B cell (primary cell): ENCODE measurements at regions not wholly inside any gene's neighbourhood (a gene's known extent, or its start where the extent isn't known, plus 50 kb on each side); places are given as distances from the start of the nearest gene placed in this dataset.

Experiments used
- ATAC-seq: fragments of 200-7000 bp; cut with Tn5 transposase; one replicate; pipeline ENCODE4 v1.10.0; 2021; ENCODE audit warnings: low read depth, mild to moderate bottlenecking, moderate number of reproducible peaks, moderate library complexity
- CTCF ChIA-PET: fragments of 350-600 bp; sonication (Branson Sonifier 250); formaldehyde crosslinking; loops from one replicate; lab custom pipeline; 2021; ENCODE audit warnings: antibody characterized with exemption, inconsistent platforms; lab: Charles Lee
- POLR2A ChIA-PET: fragments of 350-600 bp; sonication (Branson Sonifier 250); formaldehyde crosslinking; loops from one replicate; lab custom pipeline; 2021; ENCODE audit warnings: antibody characterized with exemption; lab: Charles Lee
- DNase-seq: peaks from one replicate; pipeline ENCODE4 v3.0.0; 2013
- H2AFZ ChIP-seq: 2 replicates; pipeline ENCODE4 v1.6.1; 2012; ENCODE audit warnings: mild to moderate bottlenecking, low read depth, low read length; ENCODE audit not compliant: insufficient read depth, poor library complexity, severe bottlenecking
- H3K27ac ChIP-seq, 2 donors: 1 replicate in 1 of 2; 2 replicates in 1 of 2; pipeline ENCODE4 v1.5.1; 2012 to 2013; ENCODE audit warnings: low read length in 2 of 2, mild to moderate bottlenecking in 2 of 2, moderate library complexity in 1 of 2
- H3K27me3 ChIP-seq, 4 experiments: fragments of 200-600 bp in 1 of 4; sonication (generic) in 1 of 4; replicated peaks in 1 of 4; 1 replicate in 2 of 4; 2 replicates in 2 of 4; pipeline versions ENCODE4 v1.6.1 to v1.7.0; 2013 to 2016; ENCODE audit warnings: low read length in 3 of 4, mild to moderate bottlenecking in 2 of 4, mixed read lengths in 1 of 4, moderate library complexity in 1 of 4; ENCODE audit not compliant: insufficient read depth in 4 of 4, control insufficient read depth in 3 of 4; ENCODE audit errors: control extremely low read depth in 1 of 4
- H3K36me3 ChIP-seq, 2 experiments: replicated peaks in 1 of 2; 1 replicate in 1 of 2; 2 replicates in 1 of 2; pipeline versions ENCODE4 v1.6.1 to v1.7.1; 2013; ENCODE audit warnings: low read length in 1 of 2; ENCODE audit not compliant: insufficient read depth in 2 of 2, control insufficient read depth in 1 of 2; ENCODE audit errors: control extremely low read depth in 1 of 2, extremely low read depth in 1 of 2
- H3K4me1 ChIP-seq, 2 donors: fragments of 200-600 bp in 1 of 2; sonication (generic) in 1 of 2; 1 replicate in 1 of 2; 2 replicates in 1 of 2; pipeline versions ENCODE4 v1.5.1 to v1.6.1; 2013 to 2017; ENCODE audit warnings: low read length in 2 of 2; ENCODE audit not compliant: control insufficient read depth in 2 of 2, insufficient read depth in 2 of 2
- H3K4me2 ChIP-seq: replicated peaks from 2 replicates; pipeline ENCODE3; 2012; ENCODE audit warnings: mild to moderate bottlenecking, low read depth, low read length; ENCODE audit not compliant: poor library complexity, severe bottlenecking
- H3K4me3 ChIP-seq, 5 experiments: fragments of 200-600 bp in 1 of 5; sonication (generic) in 1 of 5; 1 replicate in 3 of 5; 2 replicates in 2 of 5; pipeline versions ENCODE4 v1.5.1 to v1.7.0; 2011 to 2016; ENCODE audit warnings: low read length in 4 of 5, mild to moderate bottlenecking in 4 of 5, low read depth in 2 of 5, control low read depth in 1 of 5, moderate library complexity in 1 of 5; ENCODE audit not compliant: insufficient read depth in 1 of 5; ENCODE audit errors: control extremely low read depth in 1 of 5, extremely low read depth in 1 of 5
- H3K79me2 ChIP-seq: fragments of 200-600 bp; sonication (generic); one replicate; pipeline ENCODE4 v1.6.0; 2016; ENCODE audit warnings: low read length; ENCODE audit not compliant: control insufficient read depth, insufficient read depth
- H3K9ac ChIP-seq: fragments of 200-600 bp; sonication (generic); 2 replicates; pipeline ENCODE4 v1.6.1; 2017; ENCODE audit warnings: mild to moderate bottlenecking, low read length, moderate library complexity
- H3K9me3 ChIP-seq, 3 donors: one replicate each; pipeline versions ENCODE4 v1.6.1 to v1.7.1; 2013; ENCODE audit warnings: low read length in 2 of 3; ENCODE audit not compliant: control insufficient read depth in 2 of 3, insufficient read depth in 1 of 3; ENCODE audit errors: control extremely low read depth in 1 of 3
- H4K20me1 ChIP-seq: 2 replicates; pipeline ENCODE4 v1.6.0; 2012; ENCODE audit warnings: mild to moderate bottlenecking, low read length; ENCODE audit not compliant: insufficient read depth, control insufficient read depth, poor library complexity, severe bottlenecking
- H3K27ac Mint-ChIP-seq: one replicate; pipeline ENCODE4 v1.8.0; 2021; ENCODE audit warnings: mixed read lengths
- H3K27me3 Mint-ChIP-seq: one replicate; pipeline ENCODE4 v1.8.0; 2021; ENCODE audit warnings: mixed read lengths
- H3K4me1 Mint-ChIP-seq: one replicate; pipeline ENCODE4 v1.8.0; 2021; ENCODE audit warnings: mixed read lengths
- H3K4me3 Mint-ChIP-seq: one replicate; pipeline ENCODE4 v1.8.0; 2021; ENCODE audit warnings: mixed read lengths
- H3K9me3 Mint-ChIP-seq: one replicate; pipeline ENCODE4 v1.8.0; 2022; ENCODE audit warnings: mixed read lengths; ENCODE audit not compliant: insufficient read depth
- CTCF ChIP-seq: fragments of 200-600 bp; IDR thresholded peaks from one replicate; pipeline ENCODE4 v1.8.0; 2022; ENCODE audit warnings: antibody characterized with exemption, mild to moderate bottlenecking
- EZH2 ChIP-seq: IDR thresholded peaks from 2 replicates; pipeline ENCODE4 v1.6.1; 2012; ENCODE audit warnings: borderline replicate concordance, low read depth, mild to moderate bottlenecking, moderate library complexity, low read length; ENCODE audit not compliant: insufficient read depth, poor library complexity, severe bottlenecking
- WGBS: methylation state at CpG from one replicate; pipeline ENCODE4 v1.1.5; 2013; ENCODE audit warnings: missing lambda C conversion rate; ENCODE audit not compliant: insufficient coverage; 5-methylcytosine and 5-hydroxymethylcytosine counted together
- intact Hi-C: fragments of 100-400 bp; cut with micrococcal nuclease; formaldehyde crosslinking; loops from one replicate; pipeline ENCODE4 v1.10.0; 2022

- no peak overlapping the region for H3K4me2 ChIP-seq
- H3K9ac ChIP-seq: no peak overlapping the region
- no peaks in the 10 kb centered on the region for H3K36me3 ChIP-seq
- Mint-ChIP-seq H3K27ac (no peak overlapping the region), H3K4me1 (no peaks in the 10 kb centered on the region), H3K9me3 (peaks cover 5% of the 10 kb centered on the region), H3K4me3 (no peak overlapping the region), H3K27me3 (no peaks in the 10 kb centered on the region)
- H2AFZ ChIP-seq: no peak overlapping the region
- H3K79me2 ChIP-seq: no peaks in the 10 kb centered on the region
- H4K20me1 ChIP-seq: no peaks in the 10 kb centered on the region
- H3K27me3 ChIP-seq: no peaks in the 10 kb centered on the region
- no peak overlapping the region for H3K27ac ChIP-seq
- no peaks in the 10 kb centered on the region for H3K4me1 ChIP-seq
- peaks cover 0 to 25% (median 10%) of the 10 kb centered on the region in 3 donors for H3K9me3 ChIP-seq
- intact Hi-C loops: no loop called here
- ATAC-seq: no peak
- no peak for TF ChIP-seq EZH2
- no peak for TF ChIP-seq CTCF
- ChIA-PET POLR2A (no interaction called here), CTCF (no interaction called here)
- H3K4me3 ChIP-seq: no peak overlapping the region
- DNase-seq: no peak
- WGBS: 67% methylated on average over 2 of the region's 4 CpGs
These were observed 87.0 kb upstream of the TSHZ3 start for GRCh38 chr19:31436121-31436776.

- Histone ChIP-seq H3K9ac (no peak overlapping the region), H3K27ac (no peak overlapping the region), H2AFZ (no peak overlapping the region), H4K20me1 (no peaks in the 10 kb centered on the region), H3K27me3 (no peaks in the 10 kb centered on the region), H3K4me1 (no peaks in the 10 kb centered on the region), H3K4me3 (no peak overlapping the region), H3K4me2 (no peak overlapping the region), H3K79me2 (no peaks in the 10 kb centered on the region), H3K36me3 (no peaks in the 10 kb centered on the region), H3K9me3 (peaks cover 0 to 20% (median 10%) of the 10 kb centered on the region in 3 donors)
- Mint-ChIP-seq H3K9me3 (peaks cover 5% of the 10 kb centered on the region), H3K27me3 (no peaks in the 10 kb centered on the region), H3K27ac (no peak overlapping the region), H3K4me3 (no peak overlapping the region), H3K4me1 (no peaks in the 10 kb centered on the region)
- ChIA-PET POLR2A (no interaction called here), CTCF (no interaction called here)
- DNase-seq (no peak), ATAC-seq (no peak)
- intact Hi-C loops: no loop called here
- TF ChIP-seq CTCF (no peak), EZH2 (no peak)
- 79% methylated on average over 5 of the region's 12 CpGs for WGBS
These were observed 89.4 kb upstream of the TSHZ3 start for GRCh38 chr19:31438401-31439269.
